ENCODE measurements at regions not wholly inside any gene's neighbourhood (a gene's known extent, or its start where the extent isn't known, plus 50 kb on each side); places are given as distances from the start of the nearest gene placed in this dataset.

GRCh38 chr17:55620023-55620422, 102.6 kb downstream of the TMEM100 start (continued):
- TF ChIP-seq, protein P1, sequence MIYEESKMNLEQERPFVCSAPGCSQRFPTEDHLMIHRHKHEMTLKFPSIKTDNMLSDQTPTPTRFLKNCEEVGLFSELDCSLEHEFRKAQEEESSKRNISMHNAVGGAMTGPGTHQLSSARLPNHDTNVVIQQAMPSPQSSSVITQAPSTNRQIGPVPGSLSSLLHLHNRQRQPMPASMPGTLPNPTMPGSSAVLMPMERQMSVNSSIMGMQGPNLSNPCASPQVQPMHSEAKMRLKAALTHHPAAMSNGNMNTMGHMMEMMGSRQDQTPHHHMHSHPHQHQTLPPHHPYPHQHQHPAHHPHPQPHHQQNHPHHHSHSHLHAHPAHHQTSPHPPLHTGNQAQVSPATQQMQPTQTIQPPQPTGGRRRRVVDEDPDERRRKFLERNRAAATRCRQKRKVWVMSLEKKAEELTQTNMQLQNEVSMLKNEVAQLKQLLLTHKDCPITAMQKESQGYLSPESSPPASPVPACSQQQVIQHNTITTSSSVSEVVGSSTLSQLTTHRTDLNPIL (CRISPR knock-in tag; IDR thresholded peaks at IDR 0.05; ENCODE audit: low read depth): no peak
- TF ChIP-seq PATZ1 (CRISPR knock-in tag; IDR thresholded peaks at IDR 0.05; ENCODE audit: borderline replicate concordance) (no peak), GLIS3 (CRISPR knock-in tag; IDR thresholded peaks at IDR 0.05) (no peak), ZFP30 (CRISPR knock-in tag; IDR thresholded peaks at IDR 0.05) (no peak), OSR1 (CRISPR knock-in tag; IDR thresholded peaks at IDR 0.05) (no peak), ZNF70 (CRISPR knock-in tag; IDR thresholded peaks at IDR 0.05) (no peak), BACH2 (CRISPR knock-in tag; IDR thresholded peaks at IDR 0.05; ENCODE audit: borderline replicate concordance) (no peak), ZNF565 (CRISPR knock-in tag; conservative IDR thresholded peaks at IDR 0.05; ENCODE audit: low read depth) (no peak), CSDC2 (CRISPR knock-in tag; IDR thresholded peaks at IDR 0.05) (no peak), CSRNP3 (CRISPR knock-in tag; IDR thresholded peaks at IDR 0.05) (no peak)

DNA sequence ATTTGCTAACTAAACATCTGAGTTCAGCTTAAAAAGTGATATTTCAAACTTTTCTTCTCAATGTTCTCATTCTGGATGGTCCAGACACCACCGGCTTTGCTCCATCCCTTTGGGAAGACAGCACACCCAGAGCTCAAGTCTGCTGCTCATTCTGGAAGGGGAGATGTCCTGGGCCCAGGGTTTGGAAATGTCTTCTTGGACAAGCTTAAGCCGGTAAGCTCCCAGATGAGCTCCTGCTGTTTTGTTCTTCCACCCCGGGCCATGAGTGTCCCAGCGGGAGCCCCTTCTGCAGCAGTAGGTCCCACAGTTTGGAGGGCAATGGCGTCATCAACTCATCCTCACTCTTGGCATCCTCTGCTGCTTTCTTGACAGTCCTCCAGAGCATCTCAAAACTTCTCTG, 105.2 kb downstream of the TMEM100 start:
- ATAC-seq: no peak

More for the DNA sequence above, 105.2 kb downstream of the TMEM100 start:
- TF ChIP-seq, protein P2, sequence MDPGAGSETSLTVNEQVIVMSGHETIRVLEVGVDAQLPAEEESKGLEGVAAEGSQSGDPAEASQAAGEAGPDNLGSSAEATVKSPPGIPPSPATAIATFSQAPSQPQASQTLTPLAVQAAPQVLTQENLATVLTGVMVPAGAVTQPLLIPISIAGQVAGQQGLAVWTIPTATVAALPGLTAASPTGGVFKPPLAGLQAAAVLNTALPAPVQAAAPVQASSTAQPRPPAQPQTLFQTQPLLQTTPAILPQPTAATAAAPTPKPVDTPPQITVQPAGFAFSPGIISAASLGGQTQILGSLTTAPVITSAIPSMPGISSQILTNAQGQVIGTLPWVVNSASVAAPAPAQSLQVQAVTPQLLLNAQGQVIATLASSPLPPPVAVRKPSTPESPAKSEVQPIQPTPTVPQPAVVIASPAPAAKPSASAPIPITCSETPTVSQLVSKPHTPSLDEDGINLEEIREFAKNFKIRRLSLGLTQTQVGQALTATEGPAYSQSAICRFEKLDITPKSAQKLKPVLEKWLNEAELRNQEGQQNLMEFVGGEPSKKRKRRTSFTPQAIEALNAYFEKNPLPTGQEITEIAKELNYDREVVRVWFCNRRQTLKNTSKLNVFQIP (CRISPR knock-in tag; IDR thresholded peaks at IDR 0.05; ENCODE audit: borderline replicate concordance, low read depth): no peak
- TF ChIP-seq GLIS3 (CRISPR knock-in tag; IDR thresholded peaks at IDR 0.05) (no peak), SNAI2 (CRISPR knock-in tag; IDR thresholded peaks at IDR 0.05) (no peak), ZNF70 (CRISPR knock-in tag; IDR thresholded peaks at IDR 0.05) (no peak), ZNF8 (CRISPR knock-in tag; IDR thresholded peaks at IDR 0.05) (no peak), TSHZ2 (CRISPR knock-in tag; IDR thresholded peaks at IDR 0.05) (no peak), RARB (CRISPR knock-in tag; IDR thresholded peaks at IDR 0.05) (no peak), PPARA (CRISPR knock-in tag; IDR thresholded peaks at IDR 0.05; ENCODE audit: borderline replicate concordance) (no peak), ZC3H10 (CRISPR knock-in tag; IDR thresholded peaks at IDR 0.05) (no peak), CSDC2 (CRISPR knock-in tag; IDR thresholded peaks at IDR 0.05) (no peak), ISL1 (CRISPR knock-in tag; IDR thresholded peaks at IDR 0.05) (no peak), OSR1 (CRISPR knock-in tag; IDR thresholded peaks at IDR 0.05) (no peak), BACH2 (CRISPR knock-in tag; IDR thresholded peaks at IDR 0.05; ENCODE audit: borderline replicate concordance) (no peak), ZFP30 (CRISPR knock-in tag; IDR thresholded peaks at IDR 0.05) (no peak), ARNTL (CRISPR knock-in tag; IDR thresholded peaks at IDR 0.05; ENCODE audit: borderline replicate concordance, low read depth) (no peak), CSRNP3 (CRISPR knock-in tag; IDR thresholded peaks at IDR 0.05) (no peak), ZNF565 (CRISPR knock-in tag; conservative IDR thresholded peaks at IDR 0.05; ENCODE audit: low read depth) (no peak), ESRRG (CRISPR knock-in tag; IDR thresholded peaks at IDR 0.05) (no peak)
- TF ChIP-seq, protein P1 (CRISPR knock-in tag; IDR thresholded peaks at IDR 0.05; ENCODE audit: low read depth): no peak

All from SK-N-SH treated with all-trans-retinoic acid at 6 μM for 48 hours (cell line).